ENCODE measurements at regions not wholly inside any gene's neighbourhood (a gene's known extent, or its start where the extent isn't known, plus 50 kb on each side); places are given as distances from the start of the nearest gene placed in this dataset.

- TF ChIP-seq POLR2A (IDR thresholded peaks at IDR 0.05; ENCODE audit: low read depth, low read length) (no peak), POLR2AphosphoS5 (IDR thresholded peaks at IDR 0.05; ENCODE audit: low read depth, low read length) (no peak)
Observed at GRCh38 chr3:59299561-59299960, 249.7 kb upstream of the CFAP20DC start.

Data from GM12892 (cell line).